LoVo (cell line): ENCODE measurements at regions not wholly inside any gene's neighbourhood (a gene's known extent, or its start where the extent isn't known, plus 50 kb on each side); places are given as distances from the start of the nearest gene placed in this dataset.
A peak's percentile ranks its signal among the peaks of the same experiment; 100 is the strongest.
"Not testable (repeated sequence)": the region's sequence is repeated elsewhere in the genome, so short reads cannot be mapped to it uniquely, and the experiment has no call there.

Experiments used
- DNase-seq: peaks from one replicate; pipeline ENCODE4 v3.0.0-alpha.2; 2016; ENCODE audit warnings: low spot score

DNA sequence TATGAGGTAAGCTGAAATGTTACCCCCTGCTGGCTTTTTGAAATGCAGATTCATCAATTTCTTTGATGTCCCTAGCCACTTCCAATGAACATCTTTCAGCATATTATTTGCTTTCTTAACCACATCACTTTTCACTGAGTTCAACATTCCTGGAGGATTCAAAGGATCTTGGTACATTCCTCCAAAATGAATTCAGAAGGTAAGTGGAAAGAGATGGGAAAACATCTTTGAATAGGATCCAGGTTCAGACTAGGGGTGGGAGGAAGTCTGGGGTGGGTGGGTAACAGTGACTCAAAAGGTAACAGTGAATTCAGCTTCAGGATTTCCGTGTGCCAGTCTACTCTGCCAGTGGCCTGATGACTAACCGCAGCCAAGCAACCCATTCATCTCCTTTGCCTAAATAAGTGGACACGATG is 180.7 kb downstream of the ZC3H11B start:
- DNase-seq: no peak

DNA sequence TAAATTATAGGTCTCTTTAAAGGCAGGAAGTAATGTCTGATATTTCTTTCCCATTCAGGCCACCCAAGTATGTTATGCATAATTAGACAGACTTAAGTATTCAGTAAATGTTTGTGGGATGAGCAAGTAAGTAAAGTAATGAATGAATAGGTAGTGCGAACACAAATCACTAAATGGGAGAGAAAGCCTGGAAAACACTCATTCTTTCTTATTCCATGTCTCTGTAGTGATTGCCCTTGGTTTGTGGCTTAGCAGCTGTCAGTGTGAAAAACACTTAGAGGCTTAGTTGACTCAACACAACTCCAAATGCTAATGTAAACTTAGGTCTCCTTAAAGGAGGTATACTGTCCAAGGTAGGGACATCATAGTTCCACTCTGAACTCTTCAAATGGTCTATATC is 182.5 kb downstream of the ZC3H11B start:
- DNase-seq: no peak

DNA sequence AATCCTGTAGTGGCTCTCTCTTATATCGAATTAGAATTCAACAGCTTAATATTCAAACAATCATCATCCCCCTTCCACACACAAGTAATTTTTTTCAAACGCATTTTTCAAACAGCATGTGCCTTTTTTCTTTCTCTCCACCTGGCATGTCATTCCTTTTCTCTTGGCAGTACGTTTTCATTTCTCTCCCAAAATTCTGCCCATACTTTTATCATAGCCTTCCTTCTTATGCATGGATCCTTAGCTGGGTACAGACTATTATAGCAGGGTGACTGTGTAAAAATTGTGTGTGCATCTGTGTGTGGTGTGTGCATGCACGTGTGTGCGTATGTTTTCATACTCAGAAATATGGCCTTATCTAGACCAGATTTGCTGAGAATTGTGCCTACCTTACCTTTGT is 184.3 kb downstream of the ZC3H11B start:
- DNase-seq: no peak

DNA sequence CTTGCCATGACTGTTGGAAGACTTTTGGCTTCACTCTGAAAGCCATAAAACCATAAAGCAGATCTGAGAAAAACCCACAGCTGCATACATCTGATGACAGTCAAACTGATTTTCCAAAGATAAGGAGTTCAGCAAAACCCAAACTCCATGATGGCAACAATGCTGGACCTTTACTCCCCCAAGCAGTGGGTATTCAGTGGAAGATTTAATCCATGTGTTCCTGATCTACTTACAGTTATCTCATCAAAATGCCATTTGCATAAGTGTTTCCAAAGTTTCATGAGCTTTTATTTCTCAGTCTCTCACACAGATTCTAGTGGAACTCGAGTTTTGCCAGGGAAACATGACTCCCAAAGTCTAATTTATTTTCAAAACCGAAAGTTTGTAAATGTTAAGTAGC is 184.9 kb downstream of the ZC3H11B start:
- DNase-seq: no peak

DNA sequence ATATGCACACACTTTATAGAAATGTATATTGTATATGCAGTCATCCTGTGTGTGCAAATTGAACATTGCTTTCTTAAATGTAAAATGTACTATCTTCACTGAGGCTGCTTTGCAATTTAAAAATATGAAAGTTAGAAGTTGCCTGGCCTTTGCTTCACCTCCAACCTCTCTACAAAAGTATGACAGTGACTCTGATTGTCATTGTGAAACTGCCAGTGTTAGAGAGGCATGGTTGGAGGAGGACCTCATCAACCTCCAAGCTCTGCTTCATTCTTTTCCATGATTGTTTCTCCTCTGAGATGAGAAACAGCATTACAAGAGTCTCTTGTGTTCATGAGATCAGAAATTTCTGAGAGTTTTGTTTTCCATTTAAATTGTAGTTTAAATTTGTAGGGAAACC is 185.5 kb downstream of the ZC3H11B start:
- no peak for DNase-seq

- DNase-seq: no peak
Measured at GRCh38 chr1:219422811-219423598, 189.9 kb downstream of the ZC3H11B start.

DNA sequence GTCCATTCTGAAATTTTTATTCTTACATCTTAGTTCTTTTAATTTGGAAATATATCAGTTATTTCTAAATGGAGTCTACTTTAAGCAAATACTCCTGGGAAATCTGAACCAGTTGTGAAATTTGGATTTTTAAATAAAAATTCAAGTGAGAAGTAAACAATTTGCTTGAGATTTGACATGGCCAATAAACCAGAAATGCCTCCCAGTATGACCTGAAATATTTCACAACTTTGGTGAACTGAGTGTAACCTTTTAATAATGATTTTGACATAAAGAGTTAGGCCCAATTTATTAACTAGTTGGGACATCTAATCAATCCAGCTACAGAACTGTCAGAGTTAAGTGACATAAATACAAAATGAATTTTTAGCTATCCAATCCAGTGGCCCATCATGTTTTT is 192.0 kb downstream of the ZC3H11B start:
- DNase-seq: no peak

- DNase-seq: no peak
Measured at GRCh38 chr1:219419860-219420259, 193.0 kb downstream of the ZC3H11B start.

DNA sequence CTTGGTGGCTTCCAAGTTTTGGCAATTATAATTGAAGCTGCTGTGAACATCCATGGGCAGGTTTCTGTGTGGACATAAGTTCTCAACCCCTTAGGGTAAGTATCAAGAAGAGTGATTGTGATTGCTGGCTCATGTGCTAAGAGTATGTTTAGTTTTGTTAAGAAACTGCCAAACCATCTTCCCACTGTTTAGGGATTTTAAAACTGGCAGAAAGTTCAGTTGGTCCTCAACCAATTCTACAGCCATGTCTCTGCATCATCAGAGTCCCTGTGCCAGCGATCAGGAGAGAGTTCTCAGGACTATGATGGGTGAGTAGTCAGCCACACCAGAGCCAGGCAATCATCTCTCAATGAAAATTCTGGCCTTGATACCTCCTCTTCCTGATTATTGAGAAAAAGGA is 193.8 kb downstream of the ZC3H11B start:
- no peak for DNase-seq

DNA sequence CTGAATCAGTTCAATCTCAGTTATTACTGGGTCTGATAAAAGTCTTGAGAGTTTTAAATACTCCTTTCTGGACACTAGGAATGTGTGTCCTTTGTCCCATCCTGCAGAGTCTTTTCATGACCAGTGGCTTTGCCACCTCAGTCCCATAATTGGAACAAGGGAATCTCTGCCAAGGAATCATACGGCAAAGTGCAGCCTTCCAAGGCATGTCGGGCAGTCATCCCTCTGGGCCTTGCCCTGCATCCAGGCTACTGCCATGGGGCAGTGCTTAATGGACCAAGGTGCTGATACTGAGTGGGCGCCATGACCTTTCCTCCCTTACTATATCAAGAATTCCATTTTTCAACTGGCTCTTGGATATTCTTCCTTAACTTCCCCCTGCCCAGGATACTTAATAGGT is 195.3 kb downstream of the ZC3H11B start:
- DNase-seq: no peak

- peak; percentile 43 for DNase-seq
Measured at GRCh38 chr1:219416598-219417238, 196.2 kb downstream of the ZC3H11B start.

DNA sequence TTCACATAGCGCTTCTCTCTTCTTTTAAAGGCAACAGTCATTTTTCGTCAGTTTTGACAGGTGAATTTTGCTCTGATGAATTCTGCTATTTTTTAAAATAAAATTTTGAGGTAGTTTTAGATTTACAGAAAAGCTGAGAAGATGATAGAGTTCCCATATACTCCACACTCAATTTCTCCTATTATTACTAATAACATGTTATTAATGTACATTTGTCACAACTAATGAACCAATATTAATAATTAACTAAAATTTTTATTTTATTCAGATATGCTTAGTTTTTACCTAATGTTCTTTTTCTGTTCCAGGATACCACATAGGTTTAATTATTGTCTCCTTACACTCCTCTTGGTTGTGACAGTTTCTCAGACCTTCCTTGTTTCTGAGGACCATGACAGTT is 197.0 kb downstream of the ZC3H11B start:
- DNase-seq: no peak

DNA sequence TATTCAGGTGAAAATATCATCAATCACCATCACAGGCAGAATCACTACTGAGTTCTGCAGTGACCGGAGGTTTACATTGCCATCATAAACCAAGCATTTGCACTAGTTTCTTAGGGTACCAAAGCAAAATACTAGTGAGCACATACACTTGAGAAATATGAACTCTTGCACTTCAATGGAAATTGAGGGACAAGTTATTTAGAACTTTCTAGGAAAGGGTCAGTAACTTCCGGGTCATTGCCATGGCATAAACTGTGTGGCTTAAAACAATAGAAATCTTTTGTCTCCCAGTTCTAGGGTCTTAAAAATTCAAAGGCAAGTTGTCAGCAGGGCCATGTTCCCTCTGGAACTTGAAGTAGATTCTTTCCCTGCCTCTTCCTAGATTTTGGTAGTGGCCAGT is 197.5 kb downstream of the ZC3H11B start:
- no peak for DNase-seq

DNA sequence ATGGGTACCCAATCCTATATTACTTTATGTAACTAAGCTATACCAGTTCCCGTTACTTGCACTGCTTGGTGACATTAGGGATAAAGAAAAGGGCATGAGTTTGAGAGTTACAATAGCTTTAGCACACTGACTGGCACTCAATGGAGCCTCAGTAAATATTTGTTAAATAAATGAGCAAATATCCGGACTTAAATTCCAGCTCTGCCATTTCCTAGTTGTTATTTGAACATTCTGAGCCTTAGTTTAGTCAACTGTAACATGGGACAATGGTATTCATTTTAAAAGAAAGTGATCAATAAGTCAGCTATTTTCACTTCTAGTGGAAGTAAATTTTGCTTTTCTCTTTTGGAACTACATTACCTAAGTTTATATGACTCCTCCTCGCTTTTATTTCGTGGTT is 198.7 kb downstream of the ZC3H11B start:
- DNase-seq: no peak

GRCh38 chr1:219413536-219413935 is 199.4 kb downstream of the ZC3H11B start:
- DNase-seq: no peak

DNA sequence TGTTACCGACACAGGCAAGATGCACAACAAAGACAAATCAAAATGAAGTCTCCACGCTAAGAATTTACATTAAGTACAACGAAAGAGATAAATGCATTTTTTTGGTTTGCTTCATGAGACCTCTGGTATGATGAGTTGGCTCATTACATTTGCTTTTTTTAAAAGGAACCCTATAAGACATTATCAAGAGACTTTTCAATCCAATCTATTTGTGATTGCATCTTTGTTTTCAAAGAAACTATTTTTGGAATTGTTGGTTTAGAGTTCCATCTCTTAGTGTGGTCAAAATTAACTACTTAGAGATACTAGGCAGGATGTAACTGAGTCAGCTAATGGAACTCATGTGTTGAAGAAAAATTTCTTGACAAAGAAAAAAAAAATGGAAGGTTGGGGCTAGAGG is 200.1 kb downstream of the ZC3H11B start:
- no peak for DNase-seq

- DNase-seq: not testable (repeated sequence)
Measured at GRCh38 chr1:219410721-219411120, 202.2 kb downstream of the ZC3H11B start.

- DNase-seq: no peak
Measured at GRCh38 chr1:219405531-219406331, 207.2 kb downstream of the ZC3H11B start.

GRCh38 chr1:219404629-219405028 is 208.3 kb downstream of the ZC3H11B start:
- DNase-seq: no peak

DNA sequence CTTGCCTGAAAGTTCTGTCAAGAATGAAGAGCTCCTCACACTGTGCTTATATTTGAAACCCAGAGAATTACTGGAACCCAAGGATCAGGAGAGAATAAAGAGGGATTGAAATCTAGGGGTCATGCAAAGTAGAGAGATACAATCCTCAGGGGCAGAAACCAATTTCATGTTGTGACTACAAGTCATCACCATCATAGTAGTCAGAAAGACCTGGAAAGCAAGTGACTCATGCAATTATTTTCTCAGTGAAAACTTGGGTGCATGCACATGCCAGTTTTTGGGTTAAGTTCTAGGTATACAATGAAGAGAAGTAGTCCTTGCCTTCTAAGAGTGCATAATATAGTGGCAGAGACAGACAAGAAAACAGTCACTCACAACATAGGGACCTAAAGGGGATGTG is 210.0 kb downstream of the ZC3H11B start:
- DNase-seq: no peak

- no peak for DNase-seq
Measured at GRCh38 chr1:219401724-219402625, 210.9 kb downstream of the ZC3H11B start.

DNA sequence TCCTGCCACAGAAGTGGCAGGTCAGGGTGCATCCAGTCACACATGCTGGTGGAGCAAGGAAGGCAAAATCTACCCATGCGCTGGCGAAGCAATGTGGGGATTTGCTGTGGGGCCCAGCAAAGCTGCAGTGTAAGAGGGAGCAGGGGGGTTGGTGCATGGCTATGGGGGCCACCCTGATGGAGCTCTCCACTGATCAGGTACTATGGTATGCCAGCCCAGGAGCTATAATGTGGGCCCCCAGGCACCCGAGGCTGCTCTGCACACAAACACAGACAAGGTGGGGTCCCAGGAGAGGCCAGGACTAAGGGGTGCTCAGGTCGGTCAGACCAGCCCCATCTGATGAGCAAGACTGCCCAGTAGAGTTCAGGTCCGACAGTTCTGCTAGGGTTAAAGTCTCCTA is 213.5 kb downstream of the ZC3H11B start:
- DNase-seq: no peak
